Raji (cell line): ENCODE measurements at regions not wholly inside any gene's neighbourhood (a gene's known extent, or its start where the extent isn't known, plus 50 kb on each side); places are given as distances from the start of the nearest gene placed in this dataset.

Source experiments
- POLR2A ChIP-seq: IDR thresholded peaks from 2 replicates; pipeline ENCODE4 v1.6.1; 2011; ENCODE audit warnings: low read depth, low read length, control low read depth; ENCODE audit not compliant: insufficient read depth

- no peak for TF ChIP-seq POLR2A
Measured at GRCh38 chr20:41902346-41902745, 284.2 kb upstream of the CHD6 start.

GRCh38 chr20:41900201-41900691 is 282.1 kb upstream of the CHD6 start:
- TF ChIP-seq POLR2A: no peak

GRCh38 chr20:41897708-41898107 is 279.5 kb upstream of the CHD6 start:
- TF ChIP-seq POLR2A: no peak

GRCh38 chr20:41895241-41896032 is 277.3 kb upstream of the CHD6 start:
- TF ChIP-seq POLR2A: no peak

- no peak for TF ChIP-seq POLR2A
Measured at GRCh38 chr20:41894255-41894963, 276.2 kb upstream of the CHD6 start.

- TF ChIP-seq POLR2A: no peak
Measured at GRCh38 chr20:41892031-41892430, 273.9 kb upstream of the CHD6 start.

GRCh38 chr20:41889844-41890224 is 271.7 kb upstream of the CHD6 start:
- TF ChIP-seq POLR2A: no peak

- no peak for TF ChIP-seq POLR2A
Measured at GRCh38 chr20:41889126-41889843, 271.1 kb upstream of the CHD6 start.

- no peak for TF ChIP-seq POLR2A
Measured at GRCh38 chr20:41888434-41888833, 270.3 kb upstream of the CHD6 start.

- no peak for TF ChIP-seq POLR2A
Measured at GRCh38 chr20:41887500-41887899, 269.3 kb upstream of the CHD6 start.

- TF ChIP-seq POLR2A: no peak
Measured at GRCh38 chr20:41881466-41882046, 263.4 kb upstream of the CHD6 start.

GRCh38 chr20:41879123-41879522 is 260.9 kb upstream of the CHD6 start:
- TF ChIP-seq POLR2A: no peak

GRCh38 chr20:41877911-41878310 is 259.7 kb upstream of the CHD6 start:
- TF ChIP-seq POLR2A: no peak

- no peak for TF ChIP-seq POLR2A
Measured at GRCh38 chr20:41874658-41875057, 256.5 kb upstream of the CHD6 start.

GRCh38 chr20:41872930-41873329 is 254.8 kb upstream of the CHD6 start:
- TF ChIP-seq POLR2A: no peak

- no peak for TF ChIP-seq POLR2A
Measured at GRCh38 chr20:41870869-41871462, 252.8 kb upstream of the CHD6 start.

- no peak for TF ChIP-seq POLR2A
Measured at GRCh38 chr20:41869261-41869660, 251.1 kb upstream of the CHD6 start.
